ENCODE measurements at regions not wholly inside any gene's neighbourhood (a gene's known extent, or its start where the extent isn't known, plus 50 kb on each side); places are given as distances from the start of the nearest gene placed in this dataset.

GRCh38 chr6:80714513-80714912 is 608.0 kb downstream of the BCKDHB start:
- Histone ChIP-seq H4K20me1 (ENCODE audit: insufficient read depth) (no peaks in the 10 kb centered on the region), H3K27ac (ENCODE audit: low read length) (no peak overlapping the region), H2AFZ (ENCODE audit: low read depth, low read length) (no peak overlapping the region), H3K79me2 (replicated peaks; ENCODE audit: insufficient read depth, low read length) (no peaks in the 10 kb centered on the region), H3K4me3 (ENCODE audit: low read length) (no peak overlapping the region), H3K9ac (ENCODE audit: low read length) (no peak overlapping the region), H3K4me2 (ENCODE audit: low read length) (no peak overlapping the region), H3K27me3 (ENCODE audit: insufficient read depth, low read depth, low read length) (no peaks in the 10 kb centered on the region), H3F3A (ENCODE audit: insufficient read depth, low read length, poor library complexity, severe bottlenecking) (no peaks in the 10 kb centered on the region), H3K36me3 (ENCODE audit: insufficient read depth, low read length) (no peaks in the 10 kb centered on the region), H3K9me2 (ENCODE audit: insufficient read depth, low read length) (no peaks in the 10 kb centered on the region), H3K9me3 (ENCODE audit: low read length) (no peaks in the 10 kb centered on the region)
- no peak for TF ChIP-seq SMC3 (conservative IDR thresholded peaks at IDR 0.05; ENCODE audit: poor library complexity)
- TF ChIP-seq TAF1 (IDR thresholded peaks at IDR 0.05; ENCODE audit: low read depth), result no peak
- no peak for TF ChIP-seq REST (IDR thresholded peaks at IDR 0.05; ENCODE audit: borderline replicate concordance)
- no peak for TF ChIP-seq RAD21 (conservative IDR thresholded peaks at IDR 0.05)
- TF ChIP-seq MXI1 (conservative IDR thresholded peaks at IDR 0.05; ENCODE audit: poor library complexity, severe bottlenecking), result no peak

GRCh38 chr6:80698459-80698858 is 592.0 kb downstream of the BCKDHB start:
- Histone ChIP-seq H3K4me2 (ENCODE audit: low read length) (no peak overlapping the region), H3K27me3 (ENCODE audit: insufficient read depth, low read depth, low read length) (no peaks in the 10 kb centered on the region), H3K36me3 (ENCODE audit: insufficient read depth, low read length) (no peaks in the 10 kb centered on the region), H3K9me3 (ENCODE audit: low read length) (no peaks in the 10 kb centered on the region), H3K79me2 (replicated peaks; ENCODE audit: insufficient read depth, low read length) (no peaks in the 10 kb centered on the region), H3K27ac (ENCODE audit: low read length) (no peak overlapping the region), H3K4me3 (ENCODE audit: low read length) (no peak overlapping the region), H3K9ac (ENCODE audit: low read length) (no peak overlapping the region), H2AFZ (ENCODE audit: low read depth, low read length) (no peak overlapping the region), H3K9me2 (ENCODE audit: insufficient read depth, low read length) (no peaks in the 10 kb centered on the region), H3F3A (ENCODE audit: insufficient read depth, low read length, poor library complexity, severe bottlenecking) (no peaks in the 10 kb centered on the region), H4K20me1 (ENCODE audit: insufficient read depth) (no peaks in the 10 kb centered on the region)
- TF ChIP-seq REST (IDR thresholded peaks at IDR 0.05; ENCODE audit: borderline replicate concordance) (no peak), EZH2 (IDR thresholded peaks at IDR 0.05; ENCODE audit: borderline replicate concordance, insufficient read depth, low read length, poor library complexity, severe bottlenecking) (no peak), SMC3 (conservative IDR thresholded peaks at IDR 0.05; ENCODE audit: poor library complexity) (no peak), RAD21 (conservative IDR thresholded peaks at IDR 0.05) (no peak)

- H3K9me2 ChIP-seq (ENCODE audit: insufficient read depth, low read length), result no peaks in the 10 kb centered on the region
- no peak overlapping the region for H2AFZ ChIP-seq (ENCODE audit: low read depth, low read length)
- no peak overlapping the region for H3K4me3 ChIP-seq (ENCODE audit: low read length)
- no peaks in the 10 kb centered on the region for H3F3A ChIP-seq (ENCODE audit: insufficient read depth, low read length, poor library complexity, severe bottlenecking)
- H3K4me2 ChIP-seq (ENCODE audit: low read length), result no peak overlapping the region
- no peaks in the 10 kb centered on the region for H4K20me1 ChIP-seq (ENCODE audit: insufficient read depth)
- H3K9me3 ChIP-seq (ENCODE audit: low read length), result no peaks in the 10 kb centered on the region
- H3K9ac ChIP-seq (ENCODE audit: low read length), result no peak overlapping the region
- no peaks in the 10 kb centered on the region for H3K79me2 ChIP-seq (replicated peaks; ENCODE audit: insufficient read depth, low read length)
- H3K36me3 ChIP-seq (ENCODE audit: insufficient read depth, low read length), result no peaks in the 10 kb centered on the region
- TF ChIP-seq SMC3 (conservative IDR thresholded peaks at IDR 0.05; ENCODE audit: poor library complexity) (no peak), CTCF (IDR thresholded peaks at IDR 0.05; ENCODE audit: poor library complexity, severe bottlenecking) (no peak), MXI1 (conservative IDR thresholded peaks at IDR 0.05; ENCODE audit: poor library complexity, severe bottlenecking) (no peak), REST (IDR thresholded peaks at IDR 0.05; ENCODE audit: borderline replicate concordance) (no peak)
- no peaks in the 10 kb centered on the region for H3K27me3 ChIP-seq (ENCODE audit: insufficient read depth, low read depth, low read length)
- no peak overlapping the region for H3K27ac ChIP-seq (ENCODE audit: low read length)
These were observed 589.8 kb downstream of the BCKDHB start for GRCh38 chr6:80696268-80696667.
